Amniotic epithelial cell (primary cell): ENCODE measurements at regions not wholly inside any gene's neighbourhood (a gene's known extent, or its start where the extent isn't known, plus 50 kb on each side); places are given as distances from the start of the nearest gene placed in this dataset.

ENCODE experiments used
- DNase-seq: peaks from one replicate; pipeline ENCODE4 v3.0.0-alpha.2; 2010; ENCODE audit warnings: low read depth

- DNase-seq = no peak
Observed at GRCh38 chr22:49212002-49212401, 615.7 kb downstream of the BRD1 start.

GRCh38 chr22:49211176-49211575 is 616.5 kb downstream of the BRD1 start:
- DNase-seq = no peak

GRCh38 chr22:49210606-49211005 is 617.1 kb downstream of the BRD1 start:
- DNase-seq = no peak

- no peak for DNase-seq
Observed at GRCh38 chr22:49209452-49210195, 618.0 kb downstream of the BRD1 start.

GRCh38 chr22:49208768-49209252 is 618.9 kb downstream of the BRD1 start:
- DNase-seq = no peak

GRCh38 chr22:49208004-49208402 is 619.7 kb downstream of the BRD1 start:
- no peak for DNase-seq

GRCh38 chr22:49207008-49208003 is 620.4 kb downstream of the BRD1 start:
- no peak for DNase-seq

- DNase-seq = no peak
Observed at GRCh38 chr22:49206281-49206680, 621.4 kb downstream of the BRD1 start.

- DNase-seq = no peak
Observed at GRCh38 chr22:49205483-49205800, 622.2 kb downstream of the BRD1 start.

GRCh38 chr22:49204599-49205482 is 622.8 kb downstream of the BRD1 start:
- DNase-seq = no peak

GRCh38 chr22:49203859-49204598 is 623.6 kb downstream of the BRD1 start:
- DNase-seq = no peak

- no peak for DNase-seq
Observed at GRCh38 chr22:49203091-49203858, 624.4 kb downstream of the BRD1 start.

- no peak for DNase-seq
Observed at GRCh38 chr22:49202226-49202625, 625.4 kb downstream of the BRD1 start.

- no peak for DNase-seq
Observed at GRCh38 chr22:49201046-49201970, 626.4 kb downstream of the BRD1 start.

- DNase-seq = no peak
Observed at GRCh38 chr22:49199224-49199623, 628.4 kb downstream of the BRD1 start.

GRCh38 chr22:49198705-49199084 is 629.0 kb downstream of the BRD1 start:
- no peak for DNase-seq

GRCh38 chr22:49197986-49198704 is 629.5 kb downstream of the BRD1 start:
- no peak for DNase-seq

GRCh38 chr22:49197505-49197904 is 630.2 kb downstream of the BRD1 start:
- DNase-seq = no peak

- no peak for DNase-seq
Observed at GRCh38 chr22:49196046-49196511, 631.6 kb downstream of the BRD1 start.
